H9 (cell line): ENCODE measurements at regions not wholly inside any gene's neighbourhood (a gene's known extent, or its start where the extent isn't known, plus 50 kb on each side); places are given as distances from the start of the nearest gene placed in this dataset.

ENCODE experiments used
- DNase-seq: peaks from one replicate; pipeline ENCODE4 v3.0.0-alpha.2; 2017
- H2AFZ ChIP-seq: one replicate; pipeline ENCODE4 v1.6.1; 2013; ENCODE audit warnings: mild to moderate bottlenecking, low read length, control low read depth, moderate library complexity
- H2AK5ac ChIP-seq: 2 replicates; pipeline ENCODE4 v1.6.1; 2013; ENCODE audit warnings: low read length, control low read depth, mixed read lengths; ENCODE audit not compliant: insufficient read length
- H2BK120ac ChIP-seq: one replicate; pipeline ENCODE4 v1.6.1; 2013; ENCODE audit warnings: low read depth, mild to moderate bottlenecking, low read length, control low read depth, inconsistent platforms; ENCODE audit not compliant: poor library complexity, severe bottlenecking
- H2BK12ac ChIP-seq: 2 replicates; pipeline ENCODE4 v1.6.1; 2013; ENCODE audit warnings: low read length, control low read depth, mixed read lengths, low read depth; ENCODE audit not compliant: insufficient read length
- H2BK15ac ChIP-seq: 2 replicates; pipeline ENCODE4 v1.6.1; 2013; ENCODE audit warnings: low read depth, low read length, control low read depth
- H2BK20ac ChIP-seq: one replicate; pipeline ENCODE4 v1.6.1; 2013; ENCODE audit warnings: low read depth, mild to moderate bottlenecking, low read length, control low read depth, inconsistent platforms; ENCODE audit not compliant: poor library complexity, severe bottlenecking
- H2BK5ac ChIP-seq: 2 replicates; pipeline ENCODE4 v1.6.1; 2013; ENCODE audit warnings: low read length, control low read depth, mixed read lengths; ENCODE audit not compliant: insufficient read length
- H3K14ac ChIP-seq: 2 replicates; pipeline ENCODE4 v1.6.1; 2013; ENCODE audit warnings: low read length, control low read depth; ENCODE audit not compliant: insufficient read depth
- H3K18ac ChIP-seq: 2 replicates; pipeline ENCODE4 v1.6.1; 2013; ENCODE audit warnings: low read depth, mild to moderate bottlenecking, mixed read lengths, low read length, control low read depth; ENCODE audit not compliant: insufficient read length
- H3K23ac ChIP-seq: 2 replicates; pipeline ENCODE4 v1.6.1; 2013; ENCODE audit warnings: low read length, control low read depth, mixed read lengths, low read depth; ENCODE audit not compliant: insufficient read length
- H3K23me2 ChIP-seq: 2 replicates; pipeline ENCODE4 v1.6.1; 2013; ENCODE audit warnings: low read depth, mild to moderate bottlenecking, mixed read lengths, low read length, control low read depth; ENCODE audit not compliant: insufficient read length, poor library complexity, severe bottlenecking
- H3K27ac ChIP-seq: 2 replicates; pipeline ENCODE4 v1.5.1; 2013; ENCODE audit warnings: low read length, control low read depth, mixed read lengths, low read depth; ENCODE audit not compliant: insufficient read length
- H3K27me3 ChIP-seq: 2 replicates; pipeline ENCODE4 v1.6.1; 2013; ENCODE audit warnings: low read length, control low read depth, inconsistent platforms; ENCODE audit not compliant: insufficient read depth
- H3K4ac ChIP-seq: 2 replicates; pipeline ENCODE4 v1.6.1; 2013; ENCODE audit warnings: low read depth, mild to moderate bottlenecking, control low read depth, inconsistent platforms, low read length, moderate library complexity
- H3K4me1 ChIP-seq: 2 replicates; pipeline ENCODE4 v1.6.1; 2013; ENCODE audit warnings: low read length, control low read depth, inconsistent platforms; ENCODE audit not compliant: insufficient read depth
- H3K4me2 ChIP-seq: 2 replicates; pipeline ENCODE4 v1.6.1; 2013; ENCODE audit warnings: low read length, control low read depth, mixed read lengths; ENCODE audit not compliant: insufficient read length, insufficient read depth
- H3K56ac ChIP-seq: 2 replicates; pipeline ENCODE4 v1.6.1; 2013; ENCODE audit warnings: low read depth, mild to moderate bottlenecking, mixed read lengths, low read length, control low read depth; ENCODE audit not compliant: insufficient read length
- H3K79me1 ChIP-seq: 2 replicates; pipeline ENCODE4 v1.6.1; 2013; ENCODE audit warnings: low read depth, mild to moderate bottlenecking, moderate library complexity, low read length, control low read depth, inconsistent platforms; ENCODE audit not compliant: insufficient read depth, poor library complexity, severe bottlenecking
- H3K79me2 ChIP-seq: 2 replicates; pipeline ENCODE4 v1.6.1; 2013; ENCODE audit warnings: low read length, control low read depth, inconsistent platforms; ENCODE audit not compliant: insufficient read depth
- H3K9ac ChIP-seq: 2 replicates; pipeline ENCODE4 v1.6.1; 2013; ENCODE audit warnings: low read length, control low read depth, mixed read lengths; ENCODE audit not compliant: insufficient read length; ENCODE audit errors: extremely low read depth
- H3K9me3 ChIP-seq: one replicate; pipeline ENCODE4 v1.6.1; 2013; ENCODE audit warnings: low read depth, low read length, inconsistent platforms; ENCODE audit not compliant: control insufficient read depth
- H3T11ph ChIP-seq: one replicate; pipeline ENCODE4 v1.6.1; 2013; ENCODE audit warnings: mild to moderate bottlenecking, low read length, control low read depth, inconsistent platforms
- H4K20me1 ChIP-seq: one replicate; pipeline ENCODE4 v1.6.1; 2013; ENCODE audit not compliant: control insufficient read depth, insufficient read length, insufficient read depth
- H4K5ac ChIP-seq: 2 replicates; pipeline ENCODE4 v1.6.1; 2013; ENCODE audit warnings: low read depth, mild to moderate bottlenecking, mixed read lengths, low read length, control low read depth; ENCODE audit not compliant: insufficient read length
- H4K8ac ChIP-seq: replicated peaks from 2 replicates; pipeline ENCODE4 v1.6.1; 2013; ENCODE audit warnings: low read length, control low read depth, mixed read lengths, low read depth; ENCODE audit not compliant: insufficient read length
- H4K91ac ChIP-seq: 2 replicates; pipeline ENCODE4 v1.6.1; 2013; ENCODE audit warnings: low read depth, mild to moderate bottlenecking, moderate library complexity, mixed read lengths, low read length, control low read depth; ENCODE audit not compliant: insufficient read length
- H3K27ac Mint-ChIP-seq, 3 experiments: 2 replicates in 2 of 3; 3 replicates in 1 of 3; pipeline ENCODE4 v1.8.0; 2020 to 2021; ENCODE audit warnings: mixed read lengths in 3 of 3, mild to moderate bottlenecking in 1 of 3, moderate library complexity in 1 of 3
- H3K27me3 Mint-ChIP-seq: 2 replicates; pipeline ENCODE4 v1.8.0; 2021; ENCODE audit warnings: low read depth, mild to moderate bottlenecking, moderate library complexity, mixed read lengths
- H3K36me3 Mint-ChIP-seq, 3 experiments: 2 replicates in 2 of 3; 3 replicates in 1 of 3; pipeline ENCODE4 v1.8.0; 2020 to 2021; ENCODE audit warnings: low read depth in 3 of 3, mixed read lengths in 3 of 3; ENCODE audit not compliant: insufficient read depth in 1 of 3
- H3K4me1 Mint-ChIP-seq, 2 experiments: 2 replicates each; pipeline ENCODE4 v1.8.0; 2020; ENCODE audit warnings: mixed read lengths in 2 of 2
- H3K4me3 Mint-ChIP-seq, 2 experiments: 2 replicates in 1 of 2; 3 replicates in 1 of 2; pipeline ENCODE4 v1.8.0; 2020 to 2021; ENCODE audit warnings: mild to moderate bottlenecking in 2 of 2, mixed read lengths in 2 of 2, moderate library complexity in 1 of 2
- H3K9me3 Mint-ChIP-seq, 2 experiments: 2 replicates in 1 of 2; 3 replicates in 1 of 2; pipeline ENCODE4 v1.8.0; 2020; ENCODE audit warnings: mild to moderate bottlenecking in 2 of 2, mixed read lengths in 2 of 2, moderate library complexity in 1 of 2
- TF ChIP-seq, protein P1 (sequence below): fragments of 200-600 bp; sonication (generic); conservative IDR thresholded peaks from 3 replicates; pipeline ENCODE4 v1.8.0; 2021; ENCODE audit warnings: antibody characterized with exemption, mild to moderate bottlenecking

- no peak overlapping the region for H3T11ph ChIP-seq
- H2BK20ac ChIP-seq, result no peak overlapping the region
- no peaks in the 10 kb centered on the region for H3K79me1 ChIP-seq
- no peak overlapping the region for H3K14ac ChIP-seq
- no peaks in the 10 kb centered on the region for H3K23me2 ChIP-seq
- no peaks in the 10 kb centered on the region for H4K20me1 ChIP-seq
- H4K8ac ChIP-seq, result no peak overlapping the region
- no peak overlapping the region for H2BK12ac ChIP-seq
- H3K27me3 ChIP-seq, result no peaks in the 10 kb centered on the region
- H2BK120ac ChIP-seq, result no peak overlapping the region
- H3K27ac Mint-ChIP-seq, result no peak overlapping the region
- no peak overlapping the region for H3K27ac ChIP-seq
- no peak overlapping the region for H2AK5ac ChIP-seq
- no peak overlapping the region for H2BK15ac ChIP-seq
- TF ChIP-seq, protein P1, sequence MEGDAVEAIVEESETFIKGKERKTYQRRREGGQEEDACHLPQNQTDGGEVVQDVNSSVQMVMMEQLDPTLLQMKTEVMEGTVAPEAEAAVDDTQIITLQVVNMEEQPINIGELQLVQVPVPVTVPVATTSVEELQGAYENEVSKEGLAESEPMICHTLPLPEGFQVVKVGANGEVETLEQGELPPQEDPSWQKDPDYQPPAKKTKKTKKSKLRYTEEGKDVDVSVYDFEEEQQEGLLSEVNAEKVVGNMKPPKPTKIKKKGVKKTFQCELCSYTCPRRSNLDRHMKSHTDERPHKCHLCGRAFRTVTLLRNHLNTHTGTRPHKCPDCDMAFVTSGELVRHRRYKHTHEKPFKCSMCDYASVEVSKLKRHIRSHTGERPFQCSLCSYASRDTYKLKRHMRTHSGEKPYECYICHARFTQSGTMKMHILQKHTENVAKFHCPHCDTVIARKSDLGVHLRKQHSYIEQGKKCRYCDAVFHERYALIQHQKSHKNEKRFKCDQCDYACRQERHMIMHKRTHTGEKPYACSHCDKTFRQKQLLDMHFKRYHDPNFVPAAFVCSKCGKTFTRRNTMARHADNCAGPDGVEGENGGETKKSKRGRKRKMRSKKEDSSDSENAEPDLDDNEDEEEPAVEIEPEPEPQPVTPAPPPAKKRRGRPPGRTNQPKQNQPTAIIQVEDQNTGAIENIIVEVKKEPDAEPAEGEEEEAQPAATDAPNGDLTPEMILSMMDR, result no peak
- H2BK5ac ChIP-seq, result no peak overlapping the region
- H3K4me3 Mint-ChIP-seq, result no peak overlapping the region
- no peak overlapping the region for H3K9ac ChIP-seq
- no peak overlapping the region for H3K18ac ChIP-seq
- H3K56ac ChIP-seq, result no peak overlapping the region
- no peaks in the 10 kb centered on the region for H3K4me1 Mint-ChIP-seq
- no peaks in the 10 kb centered on the region for H3K4me1 ChIP-seq
- H3K4me2 ChIP-seq, result no peak overlapping the region
- no peaks in the 10 kb centered on the region for H3K27me3 Mint-ChIP-seq
- peaks cover 0 to 7% of the 10 kb centered on the region in 2 experiments; a peak in 2 of 5 replicates for H3K9me3 Mint-ChIP-seq
- no peak overlapping the region for H2AFZ ChIP-seq
- H4K5ac ChIP-seq, result no peak overlapping the region
- H3K9me3 ChIP-seq, result no peaks in the 10 kb centered on the region
- no peak overlapping the region for H4K91ac ChIP-seq
- H3K79me2 ChIP-seq, result no peaks in the 10 kb centered on the region
- no peaks in the 10 kb centered on the region; a peak in 1 of 7 replicates for H3K36me3 Mint-ChIP-seq
- DNase-seq, result no peak
- no peak overlapping the region for H3K4ac ChIP-seq
- no peak overlapping the region for H3K23ac ChIP-seq
Measured at GRCh38 chr4:176849076-176849475, 56.4 kb upstream of the VEGFC start.
